ENCODE measurements at regions not wholly inside any gene's neighbourhood (a gene's known extent, or its start where the extent isn't known, plus 50 kb on each side); places are given as distances from the start of the nearest gene placed in this dataset.

- TF ChIP-seq POLR2A (IDR thresholded peaks at IDR 0.05) (no peak), CTCF (IDR thresholded peaks at IDR 0.05) (no peak)
Observed at GRCh38 chr3:105974381-105974780, 105.6 kb upstream of the CBLB start.

All from uterus (tissue), 2 donors.